Smooth muscle cell (in vitro differentiated cells): ENCODE measurements at regions not wholly inside any gene's neighbourhood (a gene's known extent, or its start where the extent isn't known, plus 50 kb on each side); places are given as distances from the start of the nearest gene placed in this dataset.

Source experiments
- DNase-seq: peaks from one replicate; lab custom pipeline; 2025; ENCODE audit not compliant: unreplicated experiment; lab: John Stamatoyannopoulos, UW
- H2AFZ ChIP-seq: fragments of 200-600 bp; sonication (generic); 2 replicates; pipeline ENCODE4 v1.6.0; 2016; ENCODE audit warnings: antibody characterized with exemption, low read depth, mild to moderate bottlenecking
- H3F3A ChIP-seq: fragments of 200-600 bp; sonication (generic); 2 replicates; pipeline ENCODE4 v1.6.0; 2017; ENCODE audit warnings: antibody characterized with exemption, low read depth
- H3K27ac ChIP-seq: fragments of 200-600 bp; sonication (generic); 2 replicates; pipeline ENCODE4 v1.5.1; 2016; ENCODE audit warnings: low read depth, mild to moderate bottlenecking
- H3K27me3 ChIP-seq: fragments of 200-600 bp; sonication (generic); 2 replicates; pipeline ENCODE4 v1.6.1; 2016; ENCODE audit warnings: low read depth, mild to moderate bottlenecking
- H3K36me3 ChIP-seq: fragments of 200-600 bp; sonication (generic); 2 replicates; pipeline ENCODE4 v1.5.1; 2016; ENCODE audit warnings: low read depth
- H3K4me1 ChIP-seq: fragments of 200-600 bp; sonication (generic); 2 replicates; pipeline ENCODE4 v1.5.1; 2016; ENCODE audit warnings: low read depth
- H3K4me2 ChIP-seq: fragments of 200-600 bp; sonication (generic); 2 replicates; pipeline ENCODE4 v1.6.0; 2016; ENCODE audit warnings: mild to moderate bottlenecking
- H3K4me3 ChIP-seq: fragments of 200-600 bp; sonication (generic); 2 replicates; pipeline ENCODE4 v1.5.1; 2016; ENCODE audit warnings: mild to moderate bottlenecking
- H3K79me2 ChIP-seq: fragments of 200-600 bp; sonication (generic); 2 replicates; pipeline ENCODE4 v1.6.0; 2016; ENCODE audit warnings: low read depth, mild to moderate bottlenecking
- H3K9ac ChIP-seq: fragments of 200-600 bp; sonication (generic); 2 replicates; pipeline ENCODE4 v1.6.0; 2016; ENCODE audit warnings: low read depth
- H3K9me3 ChIP-seq: fragments of 200-600 bp; sonication (generic); replicated peaks from 2 replicates; pipeline ENCODE4 v1.5.1; 2016; ENCODE audit warnings: low read depth
- H4K20me1 ChIP-seq: fragments of 200-600 bp; sonication (generic); 2 replicates; pipeline ENCODE4 v1.6.0; 2016; ENCODE audit warnings: low read depth
- CTCF ChIP-seq: fragments of 200-600 bp; sonication (generic); IDR thresholded peaks from 2 replicates; pipeline ENCODE4 v1.5.1; 2017; ENCODE audit warnings: borderline replicate concordance, mild to moderate bottlenecking, antibody characterized with exemption; ENCODE audit not compliant: insufficient read depth, poor library complexity, severe bottlenecking
- WGBS: methylation state at CpG from one replicate; pipeline ENCODE4 v1.1.7; 2016; ENCODE audit warnings: low lambda C conversion rate; 5-methylcytosine and 5-hydroxymethylcytosine counted together

GRCh38 chr13:39200249-39200910 lies 162.1 kb downstream of the NHLRC3 start:
- no peak for DNase-seq
- 87% methylated on average over 4 of the region's 4 CpGs for WGBS
- Histone ChIP-seq H3F3A (no peaks in the 10 kb centered on the region), H3K27ac (no peak overlapping the region), H3K36me3 (no peaks in the 10 kb centered on the region), H3K9ac (no peak overlapping the region), H3K27me3 (no peaks in the 10 kb centered on the region), H3K4me1 (no peaks in the 10 kb centered on the region), H3K79me2 (no peaks in the 10 kb centered on the region), H2AFZ (no peak overlapping the region), H3K4me2 (no peak overlapping the region), H3K4me3 (no peak overlapping the region), H3K9me3 (no peaks in the 10 kb centered on the region), H4K20me1 (no peaks in the 10 kb centered on the region)
- TF ChIP-seq CTCF: no peak

- no peak for TF ChIP-seq CTCF
- Histone ChIP-seq H3K4me1 (no peaks in the 10 kb centered on the region), H4K20me1 (no peaks in the 10 kb centered on the region), H3K27me3 (no peaks in the 10 kb centered on the region), H3K9ac (no peak overlapping the region), H2AFZ (no peak overlapping the region), H3K9me3 (no peaks in the 10 kb centered on the region), H3K4me3 (no peak overlapping the region), H3K36me3 (no peaks in the 10 kb centered on the region), H3F3A (no peaks in the 10 kb centered on the region), H3K79me2 (no peaks in the 10 kb centered on the region), H3K4me2 (no peak overlapping the region), H3K27ac (no peak overlapping the region)
- WGBS: 44% methylated on average over 4 of the region's 4 CpGs
- DNase-seq: no peak
These were observed 162.9 kb downstream of the NHLRC3 start for GRCh38 chr13:39201180-39201579.

GRCh38 chr13:39202746-39203145 lies 164.5 kb downstream of the NHLRC3 start:
- no peak overlapping the region for H3K4me2 ChIP-seq
- no peaks in the 10 kb centered on the region for H3F3A ChIP-seq
- no peaks in the 10 kb centered on the region for H3K4me1 ChIP-seq
- H2AFZ ChIP-seq: no peak overlapping the region
- no peak overlapping the region for H3K9ac ChIP-seq
- H3K79me2 ChIP-seq: no peaks in the 10 kb centered on the region
- no peaks in the 10 kb centered on the region for H4K20me1 ChIP-seq
- 96% methylated on average over 7 of the region's 7 CpGs for WGBS
- no peaks in the 10 kb centered on the region for H3K36me3 ChIP-seq
- DNase-seq: no peak
- no peak overlapping the region for H3K4me3 ChIP-seq
- H3K9me3 ChIP-seq: no peaks in the 10 kb centered on the region
- TF ChIP-seq CTCF: no peak
- no peaks in the 10 kb centered on the region for H3K27me3 ChIP-seq
- no peak overlapping the region for H3K27ac ChIP-seq

GRCh38 chr13:39208636-39209035 lies 170.4 kb downstream of the NHLRC3 start:
- H3K4me1 ChIP-seq: no peaks in the 10 kb centered on the region
- no peak overlapping the region for H2AFZ ChIP-seq
- H3K27ac ChIP-seq: no peak overlapping the region
- no peak overlapping the region for H3K4me2 ChIP-seq
- H3K4me3 ChIP-seq: no peak overlapping the region
- no peaks in the 10 kb centered on the region for H4K20me1 ChIP-seq
- H3K9me3 ChIP-seq: no peaks in the 10 kb centered on the region
- no peak for TF ChIP-seq CTCF
- no peaks in the 10 kb centered on the region for H3K79me2 ChIP-seq
- H3K36me3 ChIP-seq: no peaks in the 10 kb centered on the region
- DNase-seq: no peak
- no peaks in the 10 kb centered on the region for H3K27me3 ChIP-seq
- no peak overlapping the region for H3K9ac ChIP-seq
- H3F3A ChIP-seq: no peaks in the 10 kb centered on the region
- 89% methylated on average over 4 of the region's 4 CpGs for WGBS
